HUES48 (cell line): ENCODE measurements at regions not wholly inside any gene's neighbourhood (a gene's known extent, or its start where the extent isn't known, plus 50 kb on each side); places are given as distances from the start of the nearest gene placed in this dataset.

Source experiments
- H3K27ac ChIP-seq: one replicate; pipeline ENCODE4 v1.7.0; 2013; ENCODE audit warnings: low read depth, low read length, inconsistent platforms
- H3K27me3 ChIP-seq: 2 replicates; pipeline ENCODE4 v1.6.1; 2013; ENCODE audit warnings: mild to moderate bottlenecking, low read length; ENCODE audit not compliant: control insufficient read depth, insufficient read depth
- H3K36me3 ChIP-seq: 2 replicates; pipeline ENCODE4 v1.6.1; 2013; ENCODE audit warnings: low read length; ENCODE audit not compliant: control insufficient read depth, insufficient read depth
- H3K4me1 ChIP-seq: 2 replicates; pipeline ENCODE4 v1.6.1; 2013; ENCODE audit warnings: mild to moderate bottlenecking, low read length; ENCODE audit not compliant: control insufficient read depth, insufficient read depth
- H3K4me3 ChIP-seq: 2 replicates; pipeline ENCODE4 v1.5.1; 2013; ENCODE audit warnings: mild to moderate bottlenecking, low read depth, low read length
- H3K9ac ChIP-seq: 2 replicates; pipeline ENCODE4 v1.6.1; 2013; ENCODE audit warnings: mild to moderate bottlenecking, low read depth, low read length, moderate library complexity
- H3K9me3 ChIP-seq: 2 replicates; pipeline ENCODE4 v1.6.1; 2013; ENCODE audit warnings: low read length; ENCODE audit not compliant: control insufficient read depth, insufficient read depth

DNA sequence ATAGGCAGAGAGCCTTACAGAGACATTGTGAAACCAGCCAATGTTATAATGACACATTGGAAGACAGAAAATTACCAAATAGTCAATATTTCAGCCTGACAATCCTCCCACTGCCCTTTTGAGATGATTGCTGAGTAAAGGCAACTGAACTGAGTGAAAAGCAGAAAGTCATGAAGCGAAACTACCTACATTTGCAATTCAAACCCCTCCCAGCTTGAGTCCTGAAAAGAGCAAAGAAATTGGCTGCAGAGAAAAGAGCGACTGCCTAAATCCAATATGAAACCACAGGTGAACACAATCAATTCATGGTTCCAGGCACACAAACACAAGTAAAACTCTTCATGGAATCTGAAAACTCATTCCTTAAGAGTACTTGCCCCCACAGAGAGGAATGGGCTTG is 143.4 kb upstream of the CHRM3 start:
- Histone ChIP-seq H3K9ac (no peak overlapping the region; the same call in 1 of the 2 replicates), H3K4me1 (peaks cover 19% of the 10 kb centered on the region), H3K9me3 (no peaks in the 10 kb centered on the region), H3K27ac (peak overlapping the region; percentile 59), H3K27me3 (no peaks in the 10 kb centered on the region), H3K4me3 (0 out of 2 replicates have a peak overlapping the region, but pooled peaks have one; percentile 20), H3K36me3 (no peaks in the 10 kb centered on the region)

DNA sequence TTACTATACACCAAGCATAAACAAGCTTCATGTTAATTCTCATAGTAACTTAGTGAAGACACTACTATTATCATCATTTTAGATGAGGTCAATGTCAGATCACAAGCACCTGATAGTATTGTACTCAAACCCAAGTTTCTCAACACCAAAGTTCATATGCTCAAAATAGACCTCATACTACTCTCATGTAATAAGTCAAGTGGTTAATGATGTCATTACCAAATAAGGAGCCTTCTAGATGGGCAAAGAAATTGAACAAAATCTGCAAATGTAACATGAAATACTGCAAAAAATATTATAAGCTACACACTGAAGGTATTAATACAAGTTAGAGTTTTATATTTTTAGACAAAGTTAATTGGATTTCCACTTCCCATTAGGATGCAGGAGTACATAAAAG is 144.0 kb upstream of the CHRM3 start:
- H3K27ac ChIP-seq: peak overlapping the region; percentile 59
- H3K9me3 ChIP-seq: no peaks in the 10 kb centered on the region
- H3K36me3 ChIP-seq: no peaks in the 10 kb centered on the region
- peaks cover 19% of the 10 kb centered on the region for H3K4me1 ChIP-seq
- no peaks in the 10 kb centered on the region for H3K27me3 ChIP-seq
- H3K4me3 ChIP-seq: no peak overlapping the region
- no peak overlapping the region for H3K9ac ChIP-seq

DNA sequence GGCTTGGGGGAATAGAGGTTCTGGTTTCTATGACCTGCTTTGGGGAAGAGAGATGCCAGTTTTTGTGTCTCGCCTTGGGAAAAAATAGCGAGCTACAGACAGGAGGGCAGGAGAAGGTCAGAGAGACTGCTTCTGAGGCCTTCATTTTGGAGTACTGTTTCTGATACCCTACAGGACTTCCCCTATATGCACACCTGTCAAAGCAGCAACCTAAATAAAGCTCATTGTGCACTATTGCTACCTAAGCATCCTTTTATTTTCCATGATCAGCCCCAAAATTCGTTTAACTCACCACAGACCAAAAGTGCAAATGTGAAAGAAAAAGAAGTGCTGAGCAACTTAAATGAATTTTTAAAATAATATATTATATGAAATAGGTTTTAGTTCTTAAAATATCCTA is 145.6 kb upstream of the CHRM3 start:
- Histone ChIP-seq H3K4me3 (no peak overlapping the region), H3K9me3 (no peaks in the 10 kb centered on the region), H3K27ac (no peak overlapping the region), H3K27me3 (no peaks in the 10 kb centered on the region), H3K4me1 (peaks cover 19% of the 10 kb centered on the region), H3K36me3 (no peaks in the 10 kb centered on the region), H3K9ac (no peak overlapping the region)

- Histone ChIP-seq H3K9ac (no peak overlapping the region), H3K4me3 (no peak overlapping the region), H3K4me1 (peaks cover 19% of the 10 kb centered on the region), H3K36me3 (no peaks in the 10 kb centered on the region), H3K9me3 (no peaks in the 10 kb centered on the region), H3K27ac (no peak overlapping the region), H3K27me3 (no peaks in the 10 kb centered on the region)
Measured at GRCh38 chr1:239239529-239239928, 146.8 kb upstream of the CHRM3 start.

DNA sequence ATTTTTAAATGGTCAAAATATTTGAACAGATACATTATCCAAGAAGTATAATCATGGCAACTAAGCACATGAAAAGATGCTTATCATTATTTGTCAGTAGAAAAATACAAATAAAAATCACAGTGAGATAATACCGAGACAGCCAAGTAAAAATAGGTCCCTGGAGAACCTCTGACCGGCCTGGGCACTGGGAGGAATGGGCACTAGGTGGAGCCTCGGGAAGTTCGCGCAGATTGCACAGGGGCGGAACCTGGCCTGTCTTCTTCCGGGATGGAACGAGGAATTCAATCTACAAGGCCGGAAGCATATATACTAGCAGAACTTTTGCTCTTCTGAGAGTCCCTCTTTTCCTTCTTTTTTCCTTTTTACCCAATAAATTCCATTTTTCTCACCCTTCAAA is 148.5 kb upstream of the CHRM3 start:
- Histone ChIP-seq H3K27me3 (no peaks in the 10 kb centered on the region), H3K27ac (no peak overlapping the region), H3K9me3 (no peaks in the 10 kb centered on the region), H3K4me3 (no peak overlapping the region), H3K4me1 (peaks cover 28% of the 10 kb centered on the region), H3K9ac (no peak overlapping the region), H3K36me3 (no peaks in the 10 kb centered on the region)

GRCh38 chr1:239233626-239234025 is 152.7 kb upstream of the CHRM3 start:
- Histone ChIP-seq H3K4me1 (peaks cover 18% of the 10 kb centered on the region), H3K9me3 (no peaks in the 10 kb centered on the region), H3K36me3 (no peaks in the 10 kb centered on the region), H3K27ac (no peak overlapping the region), H3K9ac (no peak overlapping the region), H3K4me3 (no peak overlapping the region), H3K27me3 (no peaks in the 10 kb centered on the region)

- Histone ChIP-seq H3K4me1 (peaks cover 18% of the 10 kb centered on the region), H3K27me3 (no peaks in the 10 kb centered on the region), H3K36me3 (no peaks in the 10 kb centered on the region), H3K9ac (no peak overlapping the region), H3K4me3 (no peak overlapping the region), H3K9me3 (no peaks in the 10 kb centered on the region), H3K27ac (no peak overlapping the region)
Measured at GRCh38 chr1:239232921-239233320, 153.4 kb upstream of the CHRM3 start.

DNA sequence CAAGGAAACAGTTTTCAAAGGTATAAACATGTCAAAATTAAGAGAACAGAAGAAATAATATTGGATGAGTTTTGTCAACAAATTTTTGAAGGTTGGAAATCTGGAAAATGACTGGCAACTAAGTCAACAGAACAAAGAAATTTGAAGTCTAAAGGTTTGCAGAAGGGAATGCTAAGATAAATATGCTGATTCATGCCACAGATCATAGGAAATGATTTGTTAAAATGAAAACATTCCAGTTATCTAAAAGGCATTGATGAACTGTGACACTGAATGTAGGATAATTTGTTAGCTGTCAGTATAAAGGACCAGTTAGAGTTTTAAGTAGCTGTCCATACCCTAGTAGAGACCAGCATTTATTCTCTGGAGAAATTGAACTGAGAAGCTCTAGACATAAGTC is 157.9 kb upstream of the CHRM3 start:
- peaks cover 4% of the 10 kb centered on the region; the same call in 1 of the 2 replicates for H3K9me3 ChIP-seq
- no peak overlapping the region for H3K9ac ChIP-seq
- no peak overlapping the region for H3K4me3 ChIP-seq
- H3K36me3 ChIP-seq: no peaks in the 10 kb centered on the region
- H3K27me3 ChIP-seq: no peaks in the 10 kb centered on the region
- H3K27ac ChIP-seq: no peak overlapping the region
- H3K4me1 ChIP-seq: peaks cover 10% of the 10 kb centered on the region

GRCh38 chr1:239225396-239225795 is 161.0 kb upstream of the CHRM3 start:
- Histone ChIP-seq H3K4me3 (no peak overlapping the region), H3K9me3 (peaks cover 9% of the 10 kb centered on the region; the same call in 1 of the 2 replicates), H3K4me1 (no peaks in the 10 kb centered on the region), H3K36me3 (no peaks in the 10 kb centered on the region), H3K27me3 (no peaks in the 10 kb centered on the region), H3K9ac (no peak overlapping the region), H3K27ac (no peak overlapping the region)

- no peaks in the 10 kb centered on the region for H3K36me3 ChIP-seq
- no peak overlapping the region for H3K9ac ChIP-seq
- no peak overlapping the region for H3K27ac ChIP-seq
- no peak overlapping the region for H3K4me3 ChIP-seq
- no peaks in the 10 kb centered on the region for H3K27me3 ChIP-seq
- peaks cover 9% of the 10 kb centered on the region; the same call in 1 of the 2 replicates for H3K9me3 ChIP-seq
- H3K4me1 ChIP-seq: no peaks in the 10 kb centered on the region
Measured at GRCh38 chr1:239224100-239224499, 162.3 kb upstream of the CHRM3 start.

GRCh38 chr1:239222999-239223398 is 163.4 kb upstream of the CHRM3 start:
- Histone ChIP-seq H3K4me1 (no peaks in the 10 kb centered on the region), H3K36me3 (no peaks in the 10 kb centered on the region), H3K27ac (no peak overlapping the region), H3K27me3 (no peaks in the 10 kb centered on the region), H3K4me3 (no peak overlapping the region), H3K9ac (no peak overlapping the region), H3K9me3 (peaks cover 9% of the 10 kb centered on the region; the same call in 1 of the 2 replicates)

- Histone ChIP-seq H3K9me3 (peaks cover 9% of the 10 kb centered on the region; the same call in 1 of the 2 replicates), H3K27ac (no peak overlapping the region), H3K4me1 (no peaks in the 10 kb centered on the region), H3K27me3 (no peaks in the 10 kb centered on the region), H3K9ac (no peak overlapping the region), H3K36me3 (no peaks in the 10 kb centered on the region), H3K4me3 (no peak overlapping the region)
Measured at GRCh38 chr1:239221656-239222055, 164.7 kb upstream of the CHRM3 start.
